ENCODE measurements at regions not wholly inside any gene's neighbourhood (a gene's known extent, or its start where the extent isn't known, plus 50 kb on each side); places are given as distances from the start of the nearest gene placed in this dataset.

DNA sequence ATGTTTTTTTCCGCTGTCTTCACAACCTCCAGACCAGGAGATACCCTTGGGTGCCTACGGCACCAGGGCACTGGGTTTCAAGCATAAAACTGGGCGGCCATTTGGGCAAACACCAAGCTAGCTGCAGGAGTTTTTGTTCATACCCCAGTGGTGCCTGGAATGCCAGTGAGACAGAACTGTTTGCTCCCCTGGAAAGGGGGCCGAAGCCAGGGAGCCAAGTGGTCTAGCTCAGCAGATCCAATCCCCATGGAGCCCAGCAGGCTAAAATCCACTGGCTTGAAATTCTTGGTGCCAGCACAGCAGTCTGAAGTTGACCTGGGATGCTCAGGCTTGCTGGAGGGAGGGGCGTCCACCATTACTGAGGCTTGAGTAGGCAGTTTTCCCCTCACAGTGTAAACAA, 265.3 kb upstream of the ZEB2 start:
- TF ChIP-seq, protein P1, sequence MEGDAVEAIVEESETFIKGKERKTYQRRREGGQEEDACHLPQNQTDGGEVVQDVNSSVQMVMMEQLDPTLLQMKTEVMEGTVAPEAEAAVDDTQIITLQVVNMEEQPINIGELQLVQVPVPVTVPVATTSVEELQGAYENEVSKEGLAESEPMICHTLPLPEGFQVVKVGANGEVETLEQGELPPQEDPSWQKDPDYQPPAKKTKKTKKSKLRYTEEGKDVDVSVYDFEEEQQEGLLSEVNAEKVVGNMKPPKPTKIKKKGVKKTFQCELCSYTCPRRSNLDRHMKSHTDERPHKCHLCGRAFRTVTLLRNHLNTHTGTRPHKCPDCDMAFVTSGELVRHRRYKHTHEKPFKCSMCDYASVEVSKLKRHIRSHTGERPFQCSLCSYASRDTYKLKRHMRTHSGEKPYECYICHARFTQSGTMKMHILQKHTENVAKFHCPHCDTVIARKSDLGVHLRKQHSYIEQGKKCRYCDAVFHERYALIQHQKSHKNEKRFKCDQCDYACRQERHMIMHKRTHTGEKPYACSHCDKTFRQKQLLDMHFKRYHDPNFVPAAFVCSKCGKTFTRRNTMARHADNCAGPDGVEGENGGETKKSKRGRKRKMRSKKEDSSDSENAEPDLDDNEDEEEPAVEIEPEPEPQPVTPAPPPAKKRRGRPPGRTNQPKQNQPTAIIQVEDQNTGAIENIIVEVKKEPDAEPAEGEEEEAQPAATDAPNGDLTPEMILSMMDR (IDR thresholded peaks at IDR 0.05) = no peak
- no peak for TF ChIP-seq POLR2A (IDR thresholded peaks at IDR 0.05)

All from suprapubic skin (tissue), 3 donors.